HUES6 (cell line): ENCODE measurements at regions not wholly inside any gene's neighbourhood (a gene's known extent, or its start where the extent isn't known, plus 50 kb on each side); places are given as distances from the start of the nearest gene placed in this dataset.
"Not testable (repeated sequence)": the region's sequence is repeated elsewhere in the genome, so short reads cannot be mapped to it uniquely, and the experiment has no call there.

Experiments used
- H3K27ac ChIP-seq: 2 replicates; pipeline ENCODE4 v1.7.0; 2013; ENCODE audit warnings: low read depth, mild to moderate bottlenecking, low read length, inconsistent platforms
- H3K27me3 ChIP-seq: 2 replicates; pipeline ENCODE4 v1.6.1; 2013; ENCODE audit warnings: low read length; ENCODE audit not compliant: control insufficient read depth, insufficient read depth
- H3K36me3 ChIP-seq: 2 replicates; pipeline ENCODE4 v1.6.1; 2013; ENCODE audit warnings: low read length; ENCODE audit not compliant: control insufficient read depth, insufficient read depth
- H3K4me1 ChIP-seq: 2 replicates; pipeline ENCODE4 v1.6.1; 2013; ENCODE audit warnings: low read length; ENCODE audit not compliant: control insufficient read depth, insufficient read depth
- H3K4me3 ChIP-seq: 2 replicates; pipeline ENCODE4 v1.5.1; 2013; ENCODE audit warnings: low read depth, low read length
- H3K9ac ChIP-seq: one replicate; pipeline ENCODE4 v1.6.1; 2013; ENCODE audit warnings: mild to moderate bottlenecking, low read length
- H3K9me3 ChIP-seq: 2 replicates; pipeline ENCODE4 v1.6.1; 2013; ENCODE audit warnings: low read depth, low read length; ENCODE audit not compliant: control insufficient read depth, insufficient read depth

DNA sequence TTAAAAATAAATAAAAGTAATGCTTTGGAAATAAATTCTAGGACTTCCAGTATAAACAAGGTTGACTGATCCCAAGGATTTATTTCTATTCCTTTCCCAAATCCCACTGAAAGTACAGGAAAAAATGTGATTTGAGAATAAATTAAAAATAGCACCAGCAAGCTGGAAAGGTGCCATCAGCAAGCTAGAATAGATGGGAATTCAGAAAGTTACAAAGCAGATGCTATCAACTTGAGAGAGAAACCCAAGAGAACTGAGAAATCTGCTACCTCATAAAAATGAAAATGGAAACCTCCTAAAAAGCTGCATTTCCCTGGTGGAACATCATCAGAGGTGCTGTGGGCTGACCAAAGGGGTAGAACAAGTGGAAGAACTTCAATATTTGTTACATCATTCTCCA, 148.6 kb upstream of the KCNJ3 start:
- H3K36me3 ChIP-seq = no peaks in the 10 kb centered on the region
- H3K27ac ChIP-seq = no peak overlapping the region
- no peaks in the 10 kb centered on the region for H3K27me3 ChIP-seq
- H3K4me1 ChIP-seq = no peaks in the 10 kb centered on the region
- no peak overlapping the region for H3K4me3 ChIP-seq
- no peak overlapping the region for H3K9ac ChIP-seq
- peaks cover 25% of the 10 kb centered on the region for H3K9me3 ChIP-seq

DNA sequence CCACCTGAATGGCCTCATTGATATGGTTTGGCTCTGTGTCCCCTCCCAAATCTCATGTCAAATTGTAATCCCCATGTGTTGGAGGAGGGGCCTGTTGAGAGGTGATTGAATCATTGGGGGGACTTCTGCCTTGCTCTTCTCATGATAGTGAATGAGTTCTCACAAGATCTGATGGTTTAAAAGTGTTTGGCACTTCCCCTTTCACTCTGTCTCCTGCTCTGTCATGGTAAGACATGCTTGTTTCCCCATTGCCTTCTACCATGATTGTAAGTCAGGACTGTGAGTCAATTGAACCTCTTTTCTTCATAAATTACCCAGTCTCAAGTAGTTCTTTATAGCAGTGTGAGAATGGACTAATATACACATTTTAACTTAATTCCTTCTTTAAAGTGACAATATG, 146.8 kb upstream of the KCNJ3 start:
- Histone ChIP-seq H3K4me3 (no peak overlapping the region), H3K9ac (no peak overlapping the region), H3K27me3 (no peaks in the 10 kb centered on the region), H3K9me3 (peaks cover 16% of the 10 kb centered on the region), H3K27ac (no peak overlapping the region), H3K4me1 (no peaks in the 10 kb centered on the region), H3K36me3 (no peaks in the 10 kb centered on the region)

DNA sequence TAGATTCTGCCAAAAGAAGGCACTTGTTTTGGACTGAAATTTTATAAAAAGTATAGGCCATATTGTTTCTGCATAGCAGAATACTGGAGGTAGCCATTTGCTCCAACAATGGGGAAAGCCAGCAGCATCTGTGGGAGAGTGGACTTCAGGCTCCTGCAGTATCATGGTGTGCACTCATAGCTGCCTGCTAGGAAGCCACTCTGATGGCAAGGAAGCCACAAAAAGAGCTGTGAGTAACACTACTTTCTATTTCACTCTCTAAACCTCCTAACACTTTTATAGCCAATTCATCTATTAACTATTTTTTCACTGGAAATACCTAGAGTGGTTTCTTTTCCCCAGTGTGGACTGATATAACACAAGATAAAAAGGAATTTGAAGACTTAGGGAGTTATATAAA, 144.4 kb upstream of the KCNJ3 start:
- H3K4me1 ChIP-seq = no peaks in the 10 kb centered on the region
- peaks cover 5% of the 10 kb centered on the region; the same call in 1 of the 2 replicates for H3K9me3 ChIP-seq
- no peak overlapping the region for H3K9ac ChIP-seq
- no peak overlapping the region for H3K27ac ChIP-seq
- H3K27me3 ChIP-seq = no peaks in the 10 kb centered on the region
- no peak overlapping the region for H3K4me3 ChIP-seq
- H3K36me3 ChIP-seq = no peaks in the 10 kb centered on the region

DNA sequence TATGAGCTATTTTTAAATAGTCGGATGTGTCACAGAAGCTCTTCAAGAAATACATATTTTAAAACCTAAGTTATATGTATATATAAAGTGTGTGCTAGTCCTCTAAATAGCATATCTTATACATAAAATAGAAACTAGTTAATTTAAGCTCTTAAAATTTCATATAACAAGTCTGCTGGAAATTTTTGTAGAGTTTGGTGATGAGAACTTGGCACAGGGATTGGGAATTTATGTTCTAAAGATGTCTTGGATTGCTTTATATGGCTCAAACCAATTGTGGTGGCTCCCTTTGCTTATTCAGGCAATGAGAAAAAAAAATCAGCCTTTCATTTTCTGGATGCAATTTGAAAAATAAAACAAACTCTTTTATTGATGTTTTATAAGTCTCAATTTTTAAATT, 142.8 kb upstream of the KCNJ3 start:
- Histone ChIP-seq H3K4me3 (no peak overlapping the region), H3K4me1 (no peaks in the 10 kb centered on the region), H3K27me3 (no peaks in the 10 kb centered on the region), H3K9ac (no peak overlapping the region), H3K9me3 (peaks cover 3% of the 10 kb centered on the region; the same call in 1 of the 2 replicates), H3K27ac (no peak overlapping the region), H3K36me3 (no peaks in the 10 kb centered on the region)

DNA sequence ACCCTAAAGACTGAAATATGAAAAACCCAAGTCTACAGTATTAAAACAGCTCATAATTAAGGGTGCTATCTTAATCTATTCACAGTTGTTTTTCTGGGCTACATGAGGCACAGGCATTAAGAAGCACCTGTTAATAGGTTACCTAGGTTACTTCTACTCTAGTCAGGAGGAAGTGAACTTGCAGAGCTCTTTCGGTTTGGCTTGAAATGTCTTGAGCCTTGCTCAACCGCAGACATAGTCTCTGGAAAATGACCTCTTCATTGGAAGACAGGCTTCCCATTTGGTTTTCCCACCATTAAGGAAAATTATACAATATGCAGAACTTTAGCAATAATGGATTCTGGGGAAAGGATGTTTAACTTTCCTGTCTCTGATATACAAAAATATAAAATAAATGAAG, 142.3 kb upstream of the KCNJ3 start:
- H3K27ac ChIP-seq = no peak overlapping the region

DNA sequence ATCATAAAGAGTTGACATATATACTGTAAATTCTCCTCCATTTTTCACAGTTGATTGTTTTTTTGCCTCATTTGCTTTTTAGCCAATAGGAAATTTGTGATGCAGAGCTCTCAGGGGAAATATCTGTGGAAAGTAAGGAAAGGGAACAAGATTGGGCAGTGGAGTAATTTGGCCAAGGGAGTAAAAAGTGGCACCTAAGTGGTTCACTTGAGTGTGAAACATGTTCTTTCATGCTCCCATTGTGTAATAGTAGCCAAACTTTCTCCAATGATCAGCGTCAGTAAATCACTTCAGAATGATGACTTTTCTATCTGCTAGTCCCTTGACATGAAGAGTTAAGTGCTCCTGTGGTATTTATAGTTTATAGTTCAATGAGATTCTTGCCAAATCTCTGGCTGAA, 141.9 kb upstream of the KCNJ3 start:
- Histone ChIP-seq H3K9me3 (peaks cover 3% of the 10 kb centered on the region; the same call in 1 of the 2 replicates), H3K4me3 (no peak overlapping the region), H3K9ac (no peak overlapping the region), H3K27me3 (no peaks in the 10 kb centered on the region), H3K27ac (no peak overlapping the region), H3K4me1 (no peaks in the 10 kb centered on the region), H3K36me3 (no peaks in the 10 kb centered on the region)

More for the DNA sequence above, 142.3 kb upstream of the KCNJ3 start:
- H3K4me3 ChIP-seq = no peak overlapping the region
- no peaks in the 10 kb centered on the region for H3K4me1 ChIP-seq
- H3K27me3 ChIP-seq = no peaks in the 10 kb centered on the region
- peaks cover 3% of the 10 kb centered on the region; the same call in 1 of the 2 replicates for H3K9me3 ChIP-seq
- no peak overlapping the region for H3K9ac ChIP-seq
- H3K36me3 ChIP-seq = no peaks in the 10 kb centered on the region

DNA sequence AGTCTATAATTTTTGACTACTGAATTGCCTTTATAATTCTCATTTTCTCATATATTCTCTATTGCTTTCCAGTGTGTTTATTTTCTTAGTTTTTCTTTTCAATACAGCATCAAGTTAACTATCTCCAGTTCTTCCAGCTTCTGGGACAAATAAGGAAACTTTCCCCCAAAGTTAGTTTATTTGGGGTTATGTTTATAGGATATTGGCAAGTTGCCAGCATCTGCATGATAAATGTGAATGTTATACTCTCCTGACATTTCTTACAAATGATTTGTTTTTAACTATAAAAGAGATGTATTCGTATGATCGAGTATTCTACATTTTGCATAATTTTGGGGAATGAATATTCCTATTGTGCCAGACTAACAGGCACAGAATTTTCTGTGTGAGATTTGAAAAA, 140.6 kb upstream of the KCNJ3 start:
- Histone ChIP-seq H3K9ac (no peak overlapping the region), H3K4me1 (no peaks in the 10 kb centered on the region), H3K36me3 (no peaks in the 10 kb centered on the region), H3K27ac (no peak overlapping the region), H3K9me3 (peaks cover 3% of the 10 kb centered on the region; the same call in 1 of the 2 replicates), H3K4me3 (no peak overlapping the region), H3K27me3 (no peaks in the 10 kb centered on the region)

DNA sequence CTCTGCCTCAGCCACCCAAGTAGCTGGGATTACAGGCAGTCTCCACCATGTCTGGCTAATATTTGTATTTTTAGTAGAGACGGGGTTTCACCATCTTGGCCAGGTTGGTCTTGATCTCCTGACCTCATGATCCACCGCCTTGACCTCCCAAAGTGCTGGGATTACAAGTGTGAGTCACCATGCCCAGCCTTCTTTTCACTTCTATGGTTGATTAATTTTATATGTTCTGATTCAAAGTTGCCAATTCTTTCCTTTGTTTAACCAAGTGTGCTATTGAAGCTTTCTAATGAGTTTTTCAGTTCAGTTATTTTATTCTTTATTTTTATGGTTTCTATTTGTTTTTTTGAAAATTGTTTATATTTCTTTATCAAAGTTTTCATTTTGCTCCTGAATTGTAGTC, 133.1 kb upstream of the KCNJ3 start:
- Histone ChIP-seq H3K4me3 (no peak overlapping the region), H3K9ac (no peak overlapping the region), H3K4me1 (peaks cover under 1% of the 10 kb centered on the region; the same call in 1 of the 2 replicates), H3K9me3 (peaks cover 8% of the 10 kb centered on the region; the same call in 1 of the 2 replicates), H3K27me3 (no peaks in the 10 kb centered on the region), H3K36me3 (no peaks in the 10 kb centered on the region), H3K27ac (no peak overlapping the region)

DNA sequence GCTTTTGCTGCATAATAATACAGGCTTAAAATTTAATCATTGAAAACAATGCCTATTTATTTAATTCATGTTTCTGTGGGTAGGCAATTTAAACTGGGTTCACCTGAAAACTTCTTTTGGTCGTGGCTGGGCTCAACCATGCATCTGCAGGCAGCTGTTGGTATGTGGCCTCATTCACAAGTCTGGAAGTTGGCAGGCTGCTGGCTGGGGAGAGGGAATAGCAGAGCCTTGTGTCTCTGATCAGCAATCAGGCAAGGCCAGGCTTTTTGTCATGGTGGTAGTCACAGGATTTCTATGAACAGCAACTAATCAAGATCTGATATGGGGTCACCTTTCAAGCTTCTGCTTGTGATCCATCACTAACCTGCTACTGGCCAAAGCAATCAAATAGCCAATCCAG, 130.1 kb upstream of the KCNJ3 start:
- Histone ChIP-seq H3K4me1 (peaks cover 10% of the 10 kb centered on the region), H3K9ac (no peak overlapping the region), H3K27me3 (no peaks in the 10 kb centered on the region), H3K9me3 (peaks cover 8% of the 10 kb centered on the region; the same call in 1 of the 2 replicates), H3K36me3 (no peaks in the 10 kb centered on the region), H3K27ac (no peak overlapping the region), H3K4me3 (no peak overlapping the region)

DNA sequence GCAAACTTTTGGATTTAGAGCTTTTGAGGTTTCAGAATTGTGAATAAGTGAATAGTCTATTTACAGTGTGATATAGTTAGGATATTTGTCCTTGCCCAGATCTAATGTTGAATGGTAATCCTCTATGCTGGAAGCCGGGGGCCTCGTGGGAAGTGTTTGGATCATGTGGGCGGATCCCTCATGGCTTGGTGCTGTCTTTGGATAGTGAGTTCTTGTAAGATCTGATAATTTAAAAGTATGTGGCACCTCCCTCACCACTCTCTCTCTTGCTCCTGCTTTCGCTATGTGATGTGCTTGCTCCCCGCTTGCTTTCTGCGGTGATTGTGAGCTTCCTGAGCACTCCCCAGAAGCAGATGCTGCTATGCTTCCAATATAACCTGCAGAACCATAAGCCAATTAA, 128.0 kb upstream of the KCNJ3 start:
- no peak overlapping the region for H3K27ac ChIP-seq
- peaks cover 10% of the 10 kb centered on the region for H3K4me1 ChIP-seq
- H3K36me3 ChIP-seq = no peaks in the 10 kb centered on the region
- H3K27me3 ChIP-seq = no peaks in the 10 kb centered on the region
- no peak overlapping the region for H3K9ac ChIP-seq
- peaks cover 8% of the 10 kb centered on the region; the same call in 1 of the 2 replicates for H3K9me3 ChIP-seq
- H3K4me3 ChIP-seq = no peak overlapping the region

DNA sequence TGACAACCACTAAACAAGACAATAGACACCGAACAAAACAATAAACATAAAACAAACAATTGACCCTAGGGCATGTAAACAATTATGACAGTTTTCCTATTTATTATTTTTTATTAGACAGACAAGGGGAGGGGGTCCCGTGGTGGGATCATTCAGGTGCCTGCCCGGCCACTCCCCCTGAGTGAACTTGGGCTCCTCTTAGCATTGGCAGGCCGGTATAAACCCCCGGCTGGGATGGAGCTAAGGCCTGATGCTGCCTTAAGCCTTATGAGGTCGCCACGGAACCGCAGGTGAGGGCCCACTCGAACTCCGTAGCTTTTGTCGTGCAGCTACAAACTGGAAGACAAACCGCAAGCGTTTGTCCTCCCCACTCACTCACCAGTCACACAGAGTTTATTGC, 121.8 kb upstream of the KCNJ3 start:
- H3K36me3 ChIP-seq, H3K9ac ChIP-seq, H3K27ac ChIP-seq, H3K27me3 ChIP-seq, H3K4me3 ChIP-seq, H3K9me3 ChIP-seq: not testable (repeated sequence)
- peaks cover 14% of the 10 kb centered on the region for H3K4me1 ChIP-seq

DNA sequence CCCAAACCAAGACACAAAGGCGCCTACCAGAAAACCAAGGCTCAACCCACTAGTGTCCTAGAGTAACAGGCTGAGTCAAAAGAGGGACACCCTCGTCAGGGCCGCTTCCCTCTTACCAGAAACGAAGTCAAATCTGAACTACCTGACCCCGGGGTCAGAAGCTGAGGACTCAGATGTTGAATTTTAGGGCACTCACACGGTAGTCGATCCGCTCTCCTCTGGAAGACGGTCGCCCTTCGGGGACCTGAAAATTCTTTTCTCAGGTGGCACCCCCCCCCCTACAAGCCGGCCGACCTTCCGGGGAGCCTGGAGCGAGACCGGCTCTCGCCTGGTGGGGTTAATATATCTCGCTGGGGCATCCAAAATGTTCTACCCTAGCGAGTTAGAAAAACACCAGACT, 121.1 kb upstream of the KCNJ3 start:
- Histone ChIP-seq H3K36me3 (no peaks in the 10 kb centered on the region), H3K4me1 (peaks cover 15% of the 10 kb centered on the region), H3K27me3 (no peaks in the 10 kb centered on the region), H3K9me3 (no peaks in the 10 kb centered on the region; the same call in 1 of the 2 replicates), H3K27ac (no peak overlapping the region), H3K4me3 (no peak overlapping the region), H3K9ac (no peak overlapping the region)
